ENCODE measurements at regions not wholly inside any gene's neighbourhood (a gene's known extent, or its start where the extent isn't known, plus 50 kb on each side); places are given as distances from the start of the nearest gene placed in this dataset.

DNA sequence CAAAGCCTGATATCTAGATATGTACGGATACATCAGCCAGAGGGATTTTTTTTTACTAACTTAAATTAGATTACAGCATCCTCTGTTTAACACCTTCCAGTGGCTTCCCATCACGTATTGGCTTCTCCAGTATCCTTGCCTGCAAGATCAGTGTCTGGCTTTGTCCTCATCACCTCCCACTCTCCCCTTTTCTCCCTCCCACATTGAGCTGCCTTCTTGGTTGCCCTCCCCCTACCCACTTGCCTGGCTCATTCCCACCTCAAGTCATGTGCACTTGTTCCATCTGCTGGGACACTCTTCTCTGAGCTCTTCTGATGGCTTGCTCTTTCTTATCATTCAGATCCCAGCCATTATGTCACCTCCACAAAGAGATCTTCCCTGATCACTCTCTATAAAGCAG lies 75.9 kb upstream of the NALF2 start:
- Mint-ChIP-seq H3K27ac (no peak overlapping the region), H3K9me3 (peaks cover 53 to 58% of the 10 kb centered on the region in 2 experiments), H3K27me3 (ENCODE audit: low read depth) (peaks cover 8% of the 10 kb centered on the region), H3K36me3 (ENCODE audit: insufficient read depth in 1 of 3, low read depth in 3 of 3) (peaks cover 0 to 2% (median 0%) of the 10 kb centered on the region in 3 experiments; a peak in 1 of 7 replicates), H3K4me1 (peaks cover 9 to 10% of the 10 kb centered on the region in 2 experiments), H3K4me3 (no peak overlapping the region)
- H3K23me2 ChIP-seq (ENCODE audit: insufficient read length, low read depth, low read length, poor library complexity, severe bottlenecking), result no peaks in the 10 kb centered on the region
- no peak for TF ChIP-seq CTCF (conservative IDR thresholded peaks at IDR 0.05)
- H4K91ac ChIP-seq (ENCODE audit: insufficient read length, low read depth, low read length), result no peak overlapping the region
- H3K18ac ChIP-seq (ENCODE audit: insufficient read length, low read depth, low read length), result no peak overlapping the region
- H2BK15ac ChIP-seq (ENCODE audit: low read depth, low read length), result no peak overlapping the region
- H2BK12ac ChIP-seq (ENCODE audit: insufficient read length, low read depth, low read length), result no peak overlapping the region
- H2AFZ ChIP-seq (ENCODE audit: low read length), result no peak overlapping the region
- no peaks in the 10 kb centered on the region for H4K20me1 ChIP-seq (ENCODE audit: control insufficient read depth, insufficient read depth, insufficient read length)
- no peaks in the 10 kb centered on the region for H3K79me2 ChIP-seq (ENCODE audit: insufficient read depth, low read length)
- H3K56ac ChIP-seq (ENCODE audit: insufficient read length, low read depth, low read length), result no peak overlapping the region
- no peak overlapping the region for H4K5ac ChIP-seq (ENCODE audit: insufficient read length, low read depth, low read length)
- H3K27ac ChIP-seq (ENCODE audit: insufficient read length, low read depth, low read length), result no peak overlapping the region
- no peak overlapping the region for H3K9ac ChIP-seq (ENCODE audit: extremely low read depth, insufficient read length, low read length)
- no peak overlapping the region for H2BK120ac ChIP-seq (ENCODE audit: low read depth, low read length, poor library complexity, severe bottlenecking)
- no peak overlapping the region for H3K4me2 ChIP-seq (ENCODE audit: insufficient read depth, insufficient read length, low read length)
- H3K4ac ChIP-seq (ENCODE audit: low read depth, low read length), result no peak overlapping the region
- no peak overlapping the region for H2BK5ac ChIP-seq (ENCODE audit: insufficient read length, low read length)
- H2AK5ac ChIP-seq (ENCODE audit: insufficient read length, low read length), result no peak overlapping the region
- H4K8ac ChIP-seq (replicated peaks; ENCODE audit: insufficient read length, low read depth, low read length), result no peak overlapping the region
- H3K23ac ChIP-seq (ENCODE audit: insufficient read length, low read depth, low read length), result no peak overlapping the region
- WGBS (ENCODE audit: extremely low coverage, insufficient read length, low lambda C conversion rate), result no CpG with 5 or more reads among the region's 2 CpGs
- DNase-seq, result no peak
- H3K14ac ChIP-seq (ENCODE audit: insufficient read depth, low read length), result no peak overlapping the region
- no peaks in the 10 kb centered on the region for H3K79me1 ChIP-seq (ENCODE audit: insufficient read depth, low read depth, low read length, poor library complexity, severe bottlenecking)
- H3K27me3 ChIP-seq (ENCODE audit: insufficient read depth, low read length), result no peaks in the 10 kb centered on the region; the same call in 1 of the 2 replicates
- H3K4me1 ChIP-seq (ENCODE audit: insufficient read depth, low read length), result no peaks in the 10 kb centered on the region
- H3T11ph ChIP-seq (ENCODE audit: low read length), result no peak overlapping the region
- no peak overlapping the region for H2BK20ac ChIP-seq (ENCODE audit: low read depth, low read length, poor library complexity, severe bottlenecking)
- peaks cover 52% of the 10 kb centered on the region for H3K9me3 ChIP-seq (ENCODE audit: control insufficient read depth, low read depth, low read length)
